SK-N-SH (cell line): ENCODE measurements at regions not wholly inside any gene's neighbourhood (a gene's known extent, or its start where the extent isn't known, plus 50 kb on each side); places are given as distances from the start of the nearest gene placed in this dataset.

Experiments
- CTCF ChIA-PET: fragments of 300-600, 350-600 bp; formaldehyde crosslinking; extraction: SDS; loops from one replicate; lab custom pipeline; 2021; lab: Yijun Ruan, JAX
- POLR2A ChIA-PET: fragments of 350-600 bp; sonication (Branson Sonifier 250); formaldehyde crosslinking; extraction: SDS; loops from one replicate; lab custom pipeline; 2020; ENCODE audit warnings: antibody characterized with exemption, inconsistent platforms; lab: Yijun Ruan, JAX
- DNase-seq: peaks from one replicate; pipeline ENCODE4 v3.0.0; 2012
- H2AFZ ChIP-seq: fragments of 200-600 bp; sonication (generic); 2 replicates; pipeline ENCODE4 v1.8.1; 2016; ENCODE audit warnings: antibody characterized with exemption, mild to moderate bottlenecking, low read depth
- H3F3A ChIP-seq: fragments of 200-600 bp; sonication (generic); replicated peaks from 2 replicates; pipeline ENCODE3; 2016; ENCODE audit warnings: antibody characterized with exemption, mild to moderate bottlenecking; ENCODE audit not compliant: insufficient read depth
- H3K27ac ChIP-seq, 2 experiments: fragments of 200-500 bp in 1 of 2; fragments of 200-600 bp in 1 of 2; sonication (Bioruptor generic) in 1 of 2; sonication (generic), shearing (Covaris generic) in 1 of 2; 2 replicates each; pipeline versions ENCODE4 v1.5.1 to v1.6.1; 2014 to 2016; ENCODE audit warnings: low read depth in 2 of 2, inconsistent platforms in 1 of 2, low read length in 1 of 2, mild to moderate bottlenecking in 1 of 2, mixed read lengths in 1 of 2
- H3K27me3 ChIP-seq: fragments of 200-600 bp; sonication (generic), shearing (Covaris generic); 2 replicates; pipeline ENCODE4 v1.6.1; 2016; ENCODE audit warnings: mixed run types; ENCODE audit not compliant: insufficient read depth
- H3K36me3 ChIP-seq, 2 experiments: fragments of 200-500 bp in 1 of 2; fragments of 200-600 bp in 1 of 2; sonication (Bioruptor generic) in 1 of 2; sonication (generic) in 1 of 2; replicated peaks in 1 of 2; 2 replicates each; pipeline versions ENCODE3 to v1.5.1; 2014 to 2016; ENCODE audit warnings: low read length in 1 of 2, mild to moderate bottlenecking in 1 of 2; ENCODE audit not compliant: insufficient read depth in 2 of 2, control insufficient read depth in 1 of 2
- H3K4me1 ChIP-seq, 2 experiments: fragments of 200-500 bp in 1 of 2; fragments of 200-600 bp in 1 of 2; sonication (Bioruptor generic) in 1 of 2; sonication (generic), shearing (Covaris generic) in 1 of 2; 2 replicates each; pipeline versions ENCODE4 v1.5.1 to v1.6.1; 2014 to 2016; ENCODE audit warnings: low read depth in 1 of 2, low read length in 1 of 2, mixed run types in 1 of 2; ENCODE audit not compliant: insufficient read depth in 2 of 2, control insufficient read depth in 1 of 2
- H3K4me2 ChIP-seq: fragments of 200-600 bp; sonication (generic), shearing (Covaris generic); 2 replicates; pipeline ENCODE4 v1.6.1; 2017; ENCODE audit warnings: mixed run types
- H3K4me3 ChIP-seq, 2 experiments: fragments of 200-500 bp in 1 of 2; fragments of 200-600 bp in 1 of 2; sonication (Bioruptor generic) in 1 of 2; sonication (generic), shearing (Covaris generic) in 1 of 2; 2 replicates each; pipeline versions ENCODE4 v1.5.1 to v1.8.1; 2014 to 2016; ENCODE audit warnings: low read depth in 2 of 2, inconsistent platforms in 1 of 2, low read length in 1 of 2, mild to moderate bottlenecking in 1 of 2, mixed read lengths in 1 of 2, moderate library complexity in 1 of 2
- H3K79me2 ChIP-seq: fragments of 200-600 bp; sonication (generic); 2 replicates; pipeline ENCODE4 v1.8.1; 2017; ENCODE audit warnings: mild to moderate bottlenecking; ENCODE audit not compliant: insufficient read depth
- H3K9ac ChIP-seq: fragments of 200-600 bp; sonication (generic); 2 replicates; pipeline ENCODE4 v1.6.1; 2017; ENCODE audit warnings: mixed run types
- H3K9me2 ChIP-seq: fragments of 200-600 bp; sonication (generic); 2 replicates; pipeline ENCODE4 v1.6.1; 2017; ENCODE audit warnings: mixed run types
- H3K9me3 ChIP-seq: fragments of 200-600 bp; sonication (generic); 2 replicates; pipeline ENCODE4 v1.6.1; 2017; ENCODE audit warnings: mixed run types, mild to moderate bottlenecking, moderate library complexity
- H4K20me1 ChIP-seq: fragments of 200-600 bp; sonication (generic); 2 replicates; pipeline ENCODE4 v1.6.1; 2017; ENCODE audit warnings: mild to moderate bottlenecking, mixed run types; ENCODE audit not compliant: insufficient read depth
- CHD2 ChIP-seq: fragments of 150-350 bp; IDR thresholded peaks from 2 replicates; pipeline ENCODE4 v1.6.1; 2018; ENCODE audit warnings: low read length; ENCODE audit not compliant: partially characterized antibody
- CTCF ChIP-seq: fragments of 200-600 bp; sonication (generic); IDR thresholded peaks from 2 replicates; pipeline ENCODE4 v1.6.1; 2017; ENCODE audit warnings: antibody characterized with exemption, mild to moderate bottlenecking, moderate library complexity
- ELF1 ChIP-seq: IDR thresholded peaks from 2 replicates; pipeline ENCODE4 v1.4.0; 2012
- EP300 ChIP-seq, 2 experiments: IDR thresholded peaks; 2 replicates each; pipeline versions ENCODE4 v1.4.0 to v1.6.1; 2012; ENCODE audit warnings: borderline replicate concordance in 1 of 2, low read depth in 1 of 2, low read length in 1 of 2
- FOXJ3 ChIP-seq: sonication (generic); formaldehyde crosslinking; IDR thresholded peaks from 2 replicates; pipeline ENCODE4 v1.5.1; 2020; ENCODE audit warnings: mild to moderate bottlenecking, missing genetic modification reagents
- FOXM1 ChIP-seq: IDR thresholded peaks from 2 replicates; pipeline ENCODE4 v1.4.0; 2012; ENCODE audit warnings: low read depth, mild to moderate bottlenecking
- GABPA ChIP-seq: IDR thresholded peaks from 2 replicates; pipeline ENCODE4 v1.4.0; 2012; ENCODE audit warnings: low read depth, mild to moderate bottlenecking
- IRF3 ChIP-seq: fragments of 150-350 bp; IDR thresholded peaks from 2 replicates; pipeline ENCODE4 v1.6.1; 2016; ENCODE audit warnings: mild to moderate bottlenecking, low read depth, low read length
- JUND ChIP-seq: IDR thresholded peaks from 2 replicates; pipeline ENCODE4 v1.4.0; 2012
- MAX ChIP-seq: IDR thresholded peaks from 2 replicates; pipeline ENCODE4 v1.4.0; 2012; ENCODE audit warnings: low read depth
- NRF1 ChIP-seq: IDR thresholded peaks from 2 replicates; pipeline ENCODE4 v1.6.1; 2012; ENCODE audit warnings: low read depth, mild to moderate bottlenecking, low read length
- RCOR1 ChIP-seq: fragments of 150-350 bp; IDR thresholded peaks from 2 replicates; pipeline ENCODE4 v1.6.1; 2017; ENCODE audit warnings: antibody characterized with exemption, low read length
- RXRA ChIP-seq: IDR thresholded peaks from 2 replicates; pipeline ENCODE4 v1.4.0; 2012; ENCODE audit warnings: low read depth, mild to moderate bottlenecking, borderline replicate concordance
- SMC3 ChIP-seq: IDR thresholded peaks from 2 replicates; pipeline ENCODE4 v1.6.1; 2012; ENCODE audit warnings: low read depth, low read length, improper control_type of control experiment
- TEAD4 ChIP-seq: IDR thresholded peaks from 2 replicates; pipeline ENCODE4 v1.4.0; 2012; ENCODE audit warnings: mild to moderate bottlenecking, borderline replicate concordance; ENCODE audit not compliant: insufficient read depth
- USF1 ChIP-seq: IDR thresholded peaks from 2 replicates; pipeline ENCODE4 v1.4.0; 2012; ENCODE audit warnings: low read depth, borderline replicate concordance
- USF2 ChIP-seq: fragments of 150-350 bp; IDR thresholded peaks from 2 replicates; pipeline ENCODE4 v1.6.1; 2017; ENCODE audit warnings: antibody characterized with exemption, low read length, low read depth, borderline replicate concordance
- YY1 ChIP-seq: IDR thresholded peaks from 2 replicates; pipeline ENCODE4 v1.4.0; 2012; ENCODE audit warnings: low read depth, mild to moderate bottlenecking
- ZBTB33 ChIP-seq: IDR thresholded peaks from 2 replicates; pipeline ENCODE4 v1.4.0; 2012; ENCODE audit warnings: low read depth, borderline replicate concordance
- WGBS: methylation state at CpG from one replicate; pipeline ENCODE4 v1.1.6; 2017; ENCODE audit warnings: low lambda C conversion rate; 5-methylcytosine and 5-hydroxymethylcytosine counted together

- no peak for TF ChIP-seq USF2
These were observed 153.3 kb downstream of the FSIP2 start (continued) for GRCh38 chr2:185891804-185892411.

- TF ChIP-seq MAX = no peak
- TF ChIP-seq IRF3 = no peak
- no peak for TF ChIP-seq FOXM1
- no peak for TF ChIP-seq ELF1
- TF ChIP-seq FOXJ3 (CRISPR knock-in tag) = no peak
- no peak for TF ChIP-seq TEAD4
- no peak for TF ChIP-seq RXRA
- TF ChIP-seq SMC3 = no peak
- no peak for TF ChIP-seq CTCF
- TF ChIP-seq RCOR1 = no peak
- TF ChIP-seq JUND = no peak
- TF ChIP-seq USF2 = no peak
- no peak for TF ChIP-seq NRF1
- no peak for TF ChIP-seq YY1
- TF ChIP-seq GABPA = no peak
- no peak for TF ChIP-seq USF1
- no peak for TF ChIP-seq EP300 (IDR thresholded peaks at IDR 0.05; ENCODE audit: borderline replicate concordance in 1 of 2, low read depth in 1 of 2, low read length in 1 of 2)
- TF ChIP-seq CHD2 = no peak
- TF ChIP-seq ZBTB33 = no peak
- Histone ChIP-seq H4K20me1 (no peaks in the 10 kb centered on the region), H3K9me2 (no peaks in the 10 kb centered on the region), H3K9ac (no peak overlapping the region), H3K79me2 (no peaks in the 10 kb centered on the region), H3K4me2 (no peak overlapping the region), H3F3A (no peaks in the 10 kb centered on the region), H3K27ac (no peak overlapping the region), H2AFZ (no peak overlapping the region), H3K9me3 (no peaks in the 10 kb centered on the region), H3K4me3 (no peak overlapping the region), H3K27me3 (no peaks in the 10 kb centered on the region), H3K4me1 (no peaks in the 10 kb centered on the region), H3K36me3 (no peaks in the 10 kb centered on the region)
- DNase-seq = no peak
- POLR2A ChIA-PET = no interaction called here
- CTCF ChIA-PET = no interaction called here
- 38% methylated on average over 1 of the region's 1 CpG for WGBS
These were observed 153.9 kb downstream of the FSIP2 start for GRCh38 chr2:185892484-185892883.
